ENCODE measurements at regions not wholly inside any gene's neighbourhood (a gene's known extent, or its start where the extent isn't known, plus 50 kb on each side); places are given as distances from the start of the nearest gene placed in this dataset.

GRCh38 chr3:68295457-68295856, 636.9 kb downstream of the TAFA4 start:
- DNase-seq (ENCODE audit: low spot score), result no peak

GRCh38 chr3:68290333-68290732, 635.9 kb upstream of the SUCLG2 start:
- DNase-seq (ENCODE audit: low spot score), result no peak

GRCh38 chr3:68288085-68288484, 633.7 kb upstream of the SUCLG2 start:
- no peak for DNase-seq (ENCODE audit: low spot score)

GRCh38 chr3:68287101-68287500, 632.7 kb upstream of the SUCLG2 start:
- DNase-seq (ENCODE audit: low spot score), result no peak

GRCh38 chr3:68274286-68274685, 619.9 kb upstream of the SUCLG2 start:
- DNase-seq (ENCODE audit: low spot score), result no peak

GRCh38 chr3:68271145-68271544, 616.7 kb upstream of the SUCLG2 start:
- no peak for DNase-seq (ENCODE audit: low spot score)

GRCh38 chr3:68256635-68257223, 602.3 kb upstream of the SUCLG2 start:
- no peak for DNase-seq (ENCODE audit: low spot score)

GRCh38 chr3:68249265-68249664, 594.9 kb upstream of the SUCLG2 start:
- no peak for DNase-seq (ENCODE audit: low spot score)

- no peak for DNase-seq (ENCODE audit: low spot score)
These were observed 588.2 kb upstream of the SUCLG2 start for GRCh38 chr3:68242606-68243005.

GRCh38 chr3:68239542-68239941, 585.1 kb upstream of the SUCLG2 start:
- no peak for DNase-seq (ENCODE audit: low spot score)

- DNase-seq (ENCODE audit: low spot score), result no peak
These were observed 579.8 kb upstream of the SUCLG2 start for GRCh38 chr3:68234076-68234780.

- DNase-seq (ENCODE audit: low spot score), result no peak
These were observed 574.4 kb upstream of the SUCLG2 start for GRCh38 chr3:68228856-68229255.

- DNase-seq (ENCODE audit: low spot score), result no peak
These were observed 566.4 kb upstream of the SUCLG2 start for GRCh38 chr3:68220832-68221231.

GRCh38 chr3:68211637-68212036, 557.2 kb upstream of the SUCLG2 start:
- no peak for DNase-seq (ENCODE audit: low spot score)

- no peak for DNase-seq (ENCODE audit: low spot score)
These were observed 556.2 kb upstream of the SUCLG2 start for GRCh38 chr3:68210635-68211034.

GRCh38 chr3:68207327-68207726, 552.9 kb upstream of the SUCLG2 start:
- no peak for DNase-seq (ENCODE audit: low spot score)

- no peak for DNase-seq (ENCODE audit: low spot score)
These were observed 552.2 kb upstream of the SUCLG2 start for GRCh38 chr3:68206524-68207117.

GRCh38 chr3:68186733-68187132, 532.3 kb upstream of the SUCLG2 start:
- no peak for DNase-seq (ENCODE audit: low spot score)

- no peak for DNase-seq (ENCODE audit: low spot score)
These were observed 522.2 kb upstream of the SUCLG2 start for GRCh38 chr3:68176600-68176999.

- no peak for DNase-seq (ENCODE audit: low spot score)
These were observed 518.7 kb upstream of the SUCLG2 start for GRCh38 chr3:68173012-68173634.

GRCh38 chr3:68172039-68172438, 517.6 kb upstream of the SUCLG2 start:
- DNase-seq (ENCODE audit: low spot score), result no peak

- DNase-seq (ENCODE audit: low spot score), result no peak
These were observed 509.6 kb upstream of the SUCLG2 start for GRCh38 chr3:68163968-68164367.

- no peak for DNase-seq (ENCODE audit: low spot score)
These were observed 508.6 kb upstream of the SUCLG2 start for GRCh38 chr3:68163062-68163461.

Measured in LoVo (cell line).